GM21423 (cell line): ENCODE measurements at regions not wholly inside any gene's neighbourhood (a gene's known extent, or its start where the extent isn't known, plus 50 kb on each side); places are given as distances from the start of the nearest gene placed in this dataset.

Experiments
- ATAC-seq: cut with Tn5 transposase; IDR thresholded peaks from one replicate; pipeline ENCODE4 v1.9.1; 2021; ENCODE audit warnings: mild to moderate bottlenecking, moderate library complexity; ENCODE audit not compliant: unreplicated experiment

DNA sequence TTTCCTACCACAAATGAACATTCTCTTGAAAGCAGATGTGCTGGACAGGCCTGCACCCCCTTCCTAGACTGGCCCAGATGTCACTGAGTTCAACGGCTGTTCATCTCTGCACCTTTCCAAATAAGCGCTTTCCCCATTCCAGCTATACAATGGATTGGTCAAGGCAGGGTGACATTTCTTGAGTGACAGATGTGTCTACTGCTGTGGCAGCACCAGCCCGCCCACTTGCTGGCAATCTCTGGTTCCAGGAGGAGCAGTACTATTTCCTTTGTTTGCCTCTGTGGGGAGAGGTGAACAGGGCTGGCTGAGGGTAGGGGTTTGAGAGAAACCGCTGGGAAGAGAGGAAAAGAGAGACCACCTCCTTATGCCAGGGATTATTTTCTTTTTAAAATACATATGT lies 269.5 kb upstream of the POU3F3 start:
- ATAC-seq, result no peak

DNA sequence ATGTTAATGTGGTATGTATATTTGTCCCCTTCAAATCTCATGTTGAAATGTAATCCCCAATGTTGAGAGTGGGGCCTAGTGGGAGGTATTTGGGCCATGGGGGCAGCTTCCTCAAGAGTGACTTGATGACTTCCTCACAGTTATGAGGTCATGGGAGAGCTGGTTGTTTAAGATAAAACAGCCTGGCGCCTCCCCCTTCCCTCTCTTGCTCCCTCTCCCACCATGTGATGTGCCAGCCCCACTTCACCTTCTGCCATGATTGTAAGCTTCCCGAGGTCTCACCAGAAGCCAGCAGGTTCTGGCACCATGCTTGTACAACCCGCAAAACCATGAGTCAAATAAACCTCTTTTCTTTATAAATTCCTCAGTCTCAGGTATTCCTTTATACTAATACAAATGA lies 258.3 kb upstream of the POU3F3 start:
- no peak for ATAC-seq

DNA sequence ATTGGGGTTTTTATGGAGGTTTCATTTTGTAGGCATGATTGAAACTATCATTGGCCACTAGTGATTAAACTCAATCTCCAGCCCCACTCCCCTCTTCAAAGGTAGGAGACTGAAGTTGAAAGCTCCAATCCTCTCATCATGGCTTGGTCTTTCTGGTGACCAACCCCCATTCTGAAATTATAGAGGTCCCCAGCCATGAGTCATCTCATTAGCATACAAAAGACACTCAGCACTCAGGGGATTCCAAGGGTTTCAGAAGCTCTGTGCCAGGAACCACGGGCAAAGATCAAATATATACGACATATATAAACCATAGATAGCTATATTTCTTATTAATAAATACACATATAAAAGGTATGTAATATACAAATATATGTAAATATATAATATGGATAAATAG lies 256.0 kb upstream of the POU3F3 start:
- ATAC-seq, result no peak

DNA sequence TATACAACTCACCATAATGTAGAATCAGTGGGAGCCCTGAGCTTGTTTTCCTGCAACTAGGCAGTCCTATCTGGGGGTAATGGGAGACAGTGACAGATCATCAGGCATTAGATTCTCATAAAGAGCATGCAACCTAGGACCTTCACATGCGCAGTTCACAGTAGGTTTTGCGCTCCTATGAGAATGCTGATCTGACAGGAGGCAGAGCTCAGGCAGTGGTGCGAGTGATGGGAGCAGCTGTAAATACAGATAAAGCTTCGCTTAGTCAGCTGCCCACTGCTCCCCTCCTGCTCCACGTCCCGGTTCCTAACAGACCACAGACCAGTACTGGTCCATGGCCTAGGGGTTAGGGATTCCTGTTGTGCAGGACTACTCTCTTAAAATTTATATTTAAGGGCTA lies 255.3 kb upstream of the POU3F3 start:
- no peak for ATAC-seq

DNA sequence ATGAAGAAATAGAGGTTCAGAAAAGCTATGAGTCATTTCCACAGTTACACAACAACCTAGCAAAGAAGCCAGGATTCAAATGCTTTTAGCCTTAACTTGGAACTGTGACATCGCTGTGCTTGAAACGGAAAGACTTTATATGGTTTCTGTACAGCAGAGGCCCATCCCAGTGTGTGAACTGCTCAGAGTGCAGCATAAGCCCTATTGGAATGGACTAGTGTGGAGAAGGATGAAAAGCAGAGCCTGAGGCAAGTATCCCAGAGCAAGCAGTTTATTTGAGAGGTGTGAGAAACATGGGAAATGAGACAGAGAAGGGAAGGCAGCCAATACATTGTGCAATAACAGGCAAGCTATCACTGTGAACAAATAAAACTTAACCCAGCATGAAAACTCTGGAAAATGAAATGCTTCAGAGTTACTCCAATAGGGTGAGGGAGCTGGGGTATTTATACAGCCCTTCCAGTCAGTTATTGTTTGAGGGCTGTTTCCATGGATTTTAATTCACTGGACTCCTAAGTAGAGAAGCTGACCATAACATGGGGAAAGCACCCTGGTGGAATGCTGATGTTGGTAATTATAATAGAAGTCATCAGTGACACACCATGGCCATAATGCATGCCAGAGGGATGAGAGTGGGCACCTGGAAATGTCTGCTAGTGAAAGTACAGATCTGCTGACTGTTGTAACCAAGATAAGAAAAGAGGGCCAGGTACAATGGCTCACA lies 254.0 kb upstream of the POU3F3 start:
- no peak for ATAC-seq

DNA sequence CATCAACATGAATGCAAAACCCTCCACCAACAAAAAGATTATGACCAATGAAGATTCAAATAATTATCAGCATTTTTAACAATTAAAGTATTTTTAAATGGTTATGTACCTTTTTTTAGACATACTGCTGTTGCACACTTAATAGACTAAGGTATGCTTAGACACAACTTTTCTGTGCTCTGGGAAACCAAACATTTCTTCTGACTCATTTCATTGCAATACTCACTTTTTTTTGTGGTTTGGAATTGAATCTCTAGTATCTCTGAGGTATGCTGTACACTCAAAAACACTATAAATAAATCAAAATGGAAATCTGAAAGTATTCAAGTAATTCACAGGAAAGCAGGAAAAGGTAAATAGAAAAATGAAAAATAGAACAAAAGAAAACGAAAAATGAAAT lies 247.9 kb upstream of the POU3F3 start:
- ATAC-seq, result no peak

DNA sequence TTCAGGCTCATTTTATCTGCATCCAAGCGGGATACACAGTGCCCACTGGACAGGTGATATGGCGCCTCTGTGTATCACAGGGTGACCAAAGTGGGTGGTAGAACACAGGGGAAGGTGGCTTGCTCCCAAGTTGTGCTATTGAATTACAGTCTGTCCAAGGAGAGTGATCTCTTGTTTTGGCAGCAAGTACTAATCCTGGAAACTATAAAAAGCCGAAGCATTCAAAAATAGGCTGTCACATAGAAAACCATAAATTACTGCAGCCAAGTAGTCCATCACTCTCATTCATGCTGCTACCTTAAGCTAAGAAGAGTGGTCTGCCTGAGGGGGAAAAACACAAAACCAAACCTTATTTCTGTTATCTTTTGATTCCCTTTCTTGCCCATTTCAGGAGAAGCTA lies 237.1 kb upstream of the POU3F3 start:
- ATAC-seq, result no peak

DNA sequence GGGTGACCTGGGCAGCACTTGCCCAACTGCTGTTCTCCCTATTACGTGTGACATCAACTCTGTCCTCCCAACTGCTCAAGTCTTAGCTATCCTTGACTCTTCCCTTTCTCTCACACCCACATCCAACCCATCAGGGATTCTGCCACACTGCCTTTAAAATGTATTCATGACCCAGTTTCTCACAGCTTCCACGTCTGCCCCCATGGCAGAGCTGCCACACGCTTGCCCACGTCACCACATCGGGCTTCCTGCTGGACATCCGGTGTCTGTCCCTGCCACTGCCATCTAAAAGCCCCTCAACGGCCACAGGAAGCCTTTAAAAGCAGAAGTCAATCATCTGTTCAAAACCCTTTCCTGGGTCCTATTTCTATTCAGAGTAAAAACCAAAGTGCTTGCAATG lies 233.1 kb upstream of the POU3F3 start:
- no peak for ATAC-seq

DNA sequence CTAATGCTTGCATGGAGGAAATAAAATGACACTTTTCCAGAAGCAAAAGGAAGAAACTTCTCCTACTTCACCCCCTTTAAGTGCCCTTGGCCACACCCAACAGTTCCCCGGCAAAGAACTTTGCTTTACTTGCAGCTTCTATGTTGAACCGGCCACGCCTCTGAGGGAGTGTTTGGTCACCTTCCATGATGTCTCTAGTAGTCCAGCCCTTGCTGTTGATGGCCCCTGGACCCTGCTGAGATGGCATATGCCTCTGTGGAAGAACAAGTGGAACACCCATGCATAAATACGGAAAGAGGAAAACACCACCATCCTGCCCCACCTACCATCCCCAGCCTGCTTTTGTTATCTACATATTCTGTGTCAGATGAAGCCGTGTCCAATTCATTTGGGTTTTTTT lies 218.3 kb upstream of the POU3F3 start:
- ATAC-seq, result no peak

DNA sequence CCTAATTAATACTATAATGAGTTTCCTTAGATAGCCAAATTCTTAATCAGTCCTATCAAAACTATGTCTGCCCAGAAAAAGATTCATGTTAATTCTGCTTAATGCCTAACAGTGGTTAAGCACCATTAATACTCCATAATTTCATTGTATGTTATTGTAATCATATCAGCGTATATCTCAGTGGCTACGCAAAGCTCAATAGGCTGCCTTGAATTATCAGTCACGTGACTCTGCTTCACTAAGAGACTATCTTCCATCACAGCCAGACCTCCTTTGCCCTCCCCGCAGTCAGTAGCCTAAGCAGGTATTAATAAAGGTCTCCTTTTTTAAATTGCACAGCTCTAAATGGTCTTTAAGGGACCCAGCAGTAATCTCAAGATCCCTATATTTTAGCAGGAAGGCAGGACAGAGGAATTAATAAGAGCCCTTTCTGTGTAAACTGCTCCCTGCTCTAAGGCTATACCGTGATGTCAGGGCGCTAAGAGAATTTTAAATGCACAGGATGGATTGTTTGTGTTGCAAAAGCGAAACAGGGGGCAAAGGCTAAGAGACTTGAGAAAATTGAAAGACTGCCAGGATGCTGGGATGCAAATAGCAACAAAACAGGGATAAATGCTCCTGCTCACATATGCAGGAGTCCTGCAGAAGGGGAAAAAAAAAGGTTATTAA lies 215.6 kb upstream of the POU3F3 start:
- no peak for ATAC-seq

DNA sequence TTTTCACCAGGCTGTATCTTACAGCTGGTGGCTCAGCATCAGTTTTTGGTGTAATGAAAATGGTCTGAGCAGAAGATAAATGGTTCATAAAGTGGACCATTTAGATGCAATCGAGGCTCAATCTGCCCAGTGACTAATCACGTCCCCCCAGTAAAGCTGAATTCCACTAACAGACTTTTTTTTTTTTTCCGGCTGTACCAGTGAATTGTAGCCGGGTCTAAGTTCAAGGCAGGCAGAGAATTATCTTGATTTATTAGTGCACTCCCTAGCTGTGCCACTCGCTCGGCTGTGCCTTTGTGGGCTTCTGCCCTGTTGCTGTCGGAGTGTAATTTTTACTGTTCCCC lies 215.1 kb upstream of the POU3F3 start:
- no peak for ATAC-seq

DNA sequence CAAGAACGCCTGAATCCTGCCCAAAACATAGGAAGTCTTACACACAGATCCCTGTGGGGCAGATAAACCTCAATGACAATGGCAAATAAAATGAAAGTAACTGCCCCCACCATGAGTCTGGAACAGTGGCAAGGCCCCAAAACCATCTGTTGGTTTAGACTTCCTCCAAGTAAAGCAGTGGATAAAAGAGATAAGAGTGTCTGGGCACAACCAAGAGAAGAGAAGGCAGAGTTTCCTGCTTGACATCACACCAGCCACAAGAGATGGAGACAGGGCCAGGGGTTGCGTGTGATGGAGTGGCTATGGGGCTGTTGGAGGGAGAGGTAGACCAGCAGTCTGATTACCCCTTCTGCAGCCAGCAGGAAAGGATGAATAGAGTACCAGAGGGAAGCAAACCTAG lies 212.1 kb upstream of the POU3F3 start:
- no peak for ATAC-seq

DNA sequence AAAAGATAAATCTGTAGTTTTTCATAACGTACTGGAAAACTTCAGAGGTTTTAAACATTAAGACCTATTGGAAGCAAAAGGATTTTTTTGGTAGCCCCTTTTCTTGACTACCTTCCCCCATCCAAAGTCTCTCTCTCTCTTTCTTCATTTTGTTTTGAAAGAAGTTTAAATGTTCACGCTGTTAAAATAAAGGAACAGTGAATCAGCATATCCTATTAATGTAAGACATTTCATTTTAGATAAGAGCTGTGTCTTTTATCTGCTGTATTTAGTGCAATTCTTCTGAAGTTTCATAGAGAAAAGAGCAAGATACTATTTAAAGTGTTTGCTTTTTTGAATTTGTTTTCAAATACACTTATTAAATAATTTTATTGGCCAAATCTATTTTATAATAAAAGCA lies 205.5 kb upstream of the POU3F3 start:
- no peak for ATAC-seq

DNA sequence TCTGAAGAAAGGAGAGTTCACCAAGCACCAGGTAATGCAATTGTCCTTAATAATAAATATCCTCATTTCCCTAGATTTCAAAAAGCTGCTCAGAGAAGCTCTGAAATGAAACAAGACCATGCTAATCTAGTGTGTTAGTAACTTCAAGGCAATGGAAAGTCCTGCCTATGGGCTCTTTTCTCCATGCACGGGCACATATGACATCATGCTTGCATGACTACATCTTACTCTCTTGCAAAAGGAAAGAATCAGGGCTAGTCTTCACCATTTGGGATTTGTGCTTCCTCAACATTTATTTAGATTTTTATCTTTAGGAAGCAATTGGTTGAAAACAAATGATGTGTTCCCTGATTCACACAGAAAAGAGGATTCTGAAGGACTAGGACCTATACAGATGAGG lies 204.0 kb upstream of the POU3F3 start:
- no peak for ATAC-seq

DNA sequence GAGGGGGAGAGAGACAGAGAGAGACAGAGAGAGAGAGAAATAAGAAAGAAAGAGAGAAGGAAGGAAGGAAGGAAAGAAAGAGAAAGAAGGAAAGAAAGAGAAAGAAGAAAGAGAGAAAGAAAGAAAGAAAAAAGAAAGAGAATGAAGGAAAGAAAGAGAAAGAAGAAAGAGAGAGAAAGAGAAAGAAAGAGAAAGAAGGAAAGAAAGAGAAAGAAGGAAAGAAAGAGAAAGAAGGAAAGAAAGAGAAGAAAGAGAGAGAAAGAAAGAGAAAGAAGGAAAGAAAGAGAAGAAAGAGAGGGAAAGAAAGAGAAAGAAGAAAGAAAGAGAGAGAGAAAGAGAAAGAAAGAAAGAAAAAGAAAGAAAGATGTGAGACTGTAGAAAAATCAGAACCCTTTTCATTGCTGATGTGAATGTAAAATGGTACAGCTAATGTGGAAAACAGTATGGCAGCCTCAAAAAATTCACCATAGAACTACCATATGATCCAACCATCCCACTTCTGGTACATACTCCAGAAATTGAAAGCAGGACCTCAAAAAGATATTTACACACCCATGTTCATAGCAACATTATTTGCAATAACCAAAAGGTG lies 203.4 kb upstream of the POU3F3 start:
- ATAC-seq, result no peak

DNA sequence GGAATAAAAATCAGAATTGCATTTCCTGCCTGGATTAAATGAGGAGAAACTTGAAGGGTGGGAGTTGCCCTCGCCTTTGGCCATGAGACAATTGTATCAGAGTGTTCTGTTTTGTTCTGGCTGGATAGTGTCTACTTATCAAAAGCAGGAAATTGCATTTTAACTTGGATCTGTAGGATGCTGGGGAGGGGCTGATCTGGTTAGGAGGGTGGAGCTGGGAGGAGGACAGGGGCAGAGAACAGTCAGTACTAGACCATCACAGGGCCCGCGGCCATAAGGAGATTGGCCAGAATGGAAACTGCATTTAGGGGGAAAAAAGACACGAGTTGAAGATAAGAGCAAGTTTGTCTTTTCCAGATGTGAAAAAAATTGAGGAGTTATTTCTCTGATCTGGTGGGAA lies 199.1 kb upstream of the POU3F3 start:
- no peak for ATAC-seq

DNA sequence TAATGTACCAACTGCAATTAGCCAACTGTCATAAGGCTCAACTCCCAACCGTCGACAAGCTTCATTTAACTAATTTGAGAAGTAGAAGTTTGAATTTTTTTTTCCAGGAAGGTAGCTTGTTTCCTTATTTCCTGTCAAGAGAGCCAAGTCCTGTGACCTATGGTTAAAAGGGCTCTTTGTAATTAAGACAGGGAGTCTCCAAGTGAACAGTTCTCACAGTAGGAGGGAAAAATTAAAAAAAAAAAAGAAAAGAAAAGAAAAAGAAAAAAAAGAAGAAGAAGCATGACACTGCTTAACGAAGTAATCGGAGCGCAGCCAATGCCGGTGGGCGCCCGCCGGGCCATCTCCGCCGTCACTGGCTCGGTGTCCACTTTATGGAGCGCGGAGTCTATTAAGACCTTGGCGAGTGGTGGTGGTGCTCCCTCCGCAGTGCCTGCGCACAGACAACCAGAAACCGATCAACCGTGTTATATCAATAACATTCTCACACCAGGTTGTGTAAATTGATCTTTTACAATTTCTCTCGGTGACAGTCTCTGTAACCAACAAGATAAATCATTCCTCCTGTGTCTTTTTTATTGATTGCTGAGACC lies 197.2 kb upstream of the POU3F3 start:
- no peak for ATAC-seq

DNA sequence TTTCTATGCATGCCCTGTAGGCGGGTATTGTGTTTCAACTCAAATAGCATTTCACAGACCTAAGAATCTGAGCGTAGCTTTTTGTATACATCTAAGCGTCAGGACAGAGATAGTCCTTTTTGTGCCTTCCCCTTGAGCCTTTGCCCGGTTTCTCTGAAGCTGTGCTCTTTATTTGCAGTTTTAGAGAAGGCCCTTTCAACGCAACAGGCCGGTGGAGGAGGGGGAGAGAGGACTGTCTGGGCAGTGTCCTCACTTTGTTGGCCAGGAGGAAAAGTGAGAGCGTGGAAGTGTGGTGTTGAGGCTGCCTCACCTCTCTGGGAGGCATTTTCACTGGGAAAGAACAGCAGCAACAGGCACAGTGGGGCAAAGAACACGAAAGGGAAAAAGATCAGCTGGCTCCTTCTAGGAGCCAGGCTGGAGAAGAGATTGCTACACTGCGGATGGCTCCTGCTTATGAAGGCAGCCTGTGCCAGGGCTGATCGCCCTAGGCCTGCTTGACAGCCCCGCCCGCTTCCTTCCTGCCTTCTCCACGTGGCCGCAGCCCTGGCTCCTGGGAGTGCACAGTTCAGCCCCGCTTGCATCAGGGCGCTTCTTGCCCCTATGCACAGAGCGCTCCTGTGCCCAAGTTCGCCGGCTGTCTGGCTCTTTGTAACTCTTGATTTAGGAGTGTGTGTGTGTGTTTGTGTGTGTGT lies 195.6 kb upstream of the POU3F3 start:
- ATAC-seq, result no peak

DNA sequence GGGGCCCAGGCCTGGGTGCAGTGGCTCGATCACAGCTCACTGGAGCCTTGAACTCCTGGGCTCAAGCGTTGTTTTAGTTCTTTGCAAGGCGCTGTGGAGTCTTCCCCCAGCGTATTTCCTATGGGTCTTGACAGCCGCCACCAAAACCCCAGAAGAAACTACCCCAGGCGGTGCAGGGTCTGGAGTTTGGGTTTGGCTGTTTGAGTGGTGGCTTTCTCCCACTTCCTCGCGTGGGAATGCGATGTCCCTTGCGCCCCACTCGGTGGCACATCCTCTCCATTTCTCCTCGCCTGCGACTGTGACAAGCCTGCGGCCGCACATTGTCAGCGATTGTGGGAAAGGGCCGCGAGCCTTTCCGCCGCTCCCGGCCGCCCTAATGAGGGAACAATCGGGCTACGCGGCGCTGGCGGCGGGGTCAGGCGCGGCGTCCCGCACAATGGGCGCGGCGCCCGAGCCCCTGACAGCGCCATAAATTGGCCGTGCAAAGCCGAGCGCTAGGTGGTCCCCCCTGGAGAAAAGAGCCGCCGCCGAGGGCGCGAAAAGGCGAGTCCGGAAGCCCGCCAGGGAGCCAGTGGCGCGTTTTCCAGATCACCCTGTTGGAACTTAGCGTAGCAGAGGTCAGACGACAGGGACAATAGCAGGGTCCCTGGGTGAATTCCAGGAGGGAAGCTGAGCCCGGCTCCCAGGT lies 194.9 kb upstream of the POU3F3 start:
- ATAC-seq, result no peak

DNA sequence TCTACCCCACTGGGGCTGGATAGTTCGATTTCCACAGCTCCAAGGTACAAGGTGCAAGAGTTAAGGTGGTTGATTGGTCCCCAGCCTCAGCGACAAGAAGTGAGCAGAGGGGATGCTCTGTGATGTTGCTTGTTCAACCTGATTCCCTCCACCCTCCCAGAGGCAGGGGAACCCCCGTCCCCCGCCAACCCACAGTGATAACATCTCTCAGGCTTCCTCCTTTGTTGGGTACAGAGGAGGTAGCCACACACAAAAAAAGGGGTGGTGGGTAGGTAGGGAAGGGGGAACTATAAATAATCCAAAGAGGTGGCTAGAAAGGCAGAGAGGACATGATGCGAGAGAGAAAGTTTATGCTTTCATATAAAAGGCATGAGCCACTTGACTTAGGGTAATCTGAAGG lies 192.9 kb upstream of the POU3F3 start:
- no peak for ATAC-seq

DNA sequence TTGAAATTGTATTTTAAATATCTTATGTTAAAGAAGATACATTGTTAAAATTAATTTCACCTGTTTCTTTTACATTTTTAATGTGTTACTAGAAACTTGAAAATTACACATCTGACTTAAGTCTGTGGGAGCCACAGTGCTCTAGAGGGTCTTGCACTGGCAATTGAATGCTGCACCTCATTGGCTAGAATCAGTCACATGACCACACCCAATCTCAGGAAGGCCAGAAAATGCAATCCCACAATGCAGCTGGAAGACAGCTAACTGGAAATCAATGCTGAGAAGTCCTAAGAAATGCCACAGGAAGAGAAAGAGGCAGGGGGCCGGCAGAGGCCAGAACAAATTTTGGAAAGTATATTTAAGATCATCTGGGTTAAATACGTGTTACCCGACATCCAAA lies 189.2 kb upstream of the POU3F3 start:
- no peak for ATAC-seq
